Adrenal gland (tissue), 5 donors: ENCODE measurements at regions not wholly inside any gene's neighbourhood (a gene's known extent, or its start where the extent isn't known, plus 50 kb on each side); places are given as distances from the start of the nearest gene placed in this dataset.

Experiments
- POLR2A ChIP-seq, 2 donors: fragments of 450-650 bp; IDR thresholded peaks; one replicate each; pipeline ENCODE4 v1.6.1; 2017; ENCODE audit warnings: antibody characterized with exemption in 2 of 2, mild to moderate bottlenecking in 2 of 2, moderate library complexity in 1 of 2
- TF ChIP-seq, protein P1 (sequence below), 6 experiments: fragments of 450-650 bp in 4 of 6; fragments of 200-600 bp in 2 of 6; sonication (generic) in 1 of 6; IDR thresholded peaks; 1 replicate in 5 of 6; 2 replicates in 1 of 6; pipeline versions ENCODE4 v1.5.1 to v1.8.0; 2016 to 2021; ENCODE audit warnings: antibody characterized with exemption in 6 of 6, mild to moderate bottlenecking in 2 of 6, moderate library complexity in 1 of 6
- donor health status: DM: no; HTN: no; CAD: no.

DNA sequence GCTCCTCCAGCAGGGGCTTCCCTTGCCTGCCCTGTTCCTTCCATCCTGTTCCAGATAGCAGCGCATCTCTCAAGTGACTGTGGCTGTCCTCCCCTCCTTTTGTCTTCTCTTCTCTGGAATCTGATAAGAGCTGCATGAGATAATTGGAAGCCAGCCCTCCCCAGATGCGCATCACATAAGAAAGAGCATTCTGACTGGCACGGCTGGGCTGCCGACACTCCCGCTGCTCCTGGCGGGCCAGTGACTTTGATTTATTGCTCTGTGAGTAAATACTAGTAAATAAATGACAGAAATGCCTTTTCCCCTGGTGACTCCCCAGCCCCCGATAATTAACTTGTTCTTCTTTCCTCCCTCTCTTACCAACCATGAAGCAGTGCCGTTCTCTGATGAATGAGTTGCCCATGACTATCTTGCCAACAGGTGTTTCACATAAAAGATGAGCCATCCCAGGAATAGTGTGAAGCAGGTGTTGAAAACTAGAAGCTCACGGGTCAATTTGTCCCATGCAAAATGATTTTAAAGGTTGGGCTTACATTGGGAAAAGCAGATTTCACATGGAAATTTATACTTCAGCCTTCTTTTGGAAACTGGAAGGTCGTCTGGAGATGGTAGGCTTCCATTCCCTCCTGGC, 212.3 kb downstream of the ERCC6L2 start:
- TF ChIP-seq, protein P1, sequence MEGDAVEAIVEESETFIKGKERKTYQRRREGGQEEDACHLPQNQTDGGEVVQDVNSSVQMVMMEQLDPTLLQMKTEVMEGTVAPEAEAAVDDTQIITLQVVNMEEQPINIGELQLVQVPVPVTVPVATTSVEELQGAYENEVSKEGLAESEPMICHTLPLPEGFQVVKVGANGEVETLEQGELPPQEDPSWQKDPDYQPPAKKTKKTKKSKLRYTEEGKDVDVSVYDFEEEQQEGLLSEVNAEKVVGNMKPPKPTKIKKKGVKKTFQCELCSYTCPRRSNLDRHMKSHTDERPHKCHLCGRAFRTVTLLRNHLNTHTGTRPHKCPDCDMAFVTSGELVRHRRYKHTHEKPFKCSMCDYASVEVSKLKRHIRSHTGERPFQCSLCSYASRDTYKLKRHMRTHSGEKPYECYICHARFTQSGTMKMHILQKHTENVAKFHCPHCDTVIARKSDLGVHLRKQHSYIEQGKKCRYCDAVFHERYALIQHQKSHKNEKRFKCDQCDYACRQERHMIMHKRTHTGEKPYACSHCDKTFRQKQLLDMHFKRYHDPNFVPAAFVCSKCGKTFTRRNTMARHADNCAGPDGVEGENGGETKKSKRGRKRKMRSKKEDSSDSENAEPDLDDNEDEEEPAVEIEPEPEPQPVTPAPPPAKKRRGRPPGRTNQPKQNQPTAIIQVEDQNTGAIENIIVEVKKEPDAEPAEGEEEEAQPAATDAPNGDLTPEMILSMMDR (IDR thresholded peaks at IDR 0.05) = no peak
- TF ChIP-seq POLR2A (IDR thresholded peaks at IDR 0.05) = no peak
